ENCODE measurements at regions not wholly inside any gene's neighbourhood (a gene's known extent, or its start where the extent isn't known, plus 50 kb on each side); places are given as distances from the start of the nearest gene placed in this dataset.

DNA sequence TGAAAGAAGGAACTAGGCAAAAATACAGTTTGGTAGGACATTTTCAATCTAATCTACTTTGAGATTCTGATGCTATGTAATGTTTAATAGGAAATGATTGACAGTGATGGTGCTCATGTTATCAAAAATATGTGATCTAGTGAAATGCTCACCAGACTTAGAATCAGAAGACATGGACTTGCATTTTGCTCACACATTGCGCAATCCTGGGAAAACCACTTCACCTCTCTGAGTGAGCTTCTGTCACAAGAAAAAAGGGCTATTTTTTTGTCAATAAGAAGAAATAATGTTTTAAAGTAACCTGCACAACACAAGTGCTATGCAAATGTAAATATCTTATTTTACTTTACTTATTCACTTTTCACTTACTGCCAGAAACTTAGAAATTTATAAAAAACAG lies 380.9 kb upstream of the HTR2A start:
- no peak for TF ChIP-seq POLR2A (IDR thresholded peaks at IDR 0.05; ENCODE audit: extremely low read depth, insufficient read length)
- TF ChIP-seq, protein P1, sequence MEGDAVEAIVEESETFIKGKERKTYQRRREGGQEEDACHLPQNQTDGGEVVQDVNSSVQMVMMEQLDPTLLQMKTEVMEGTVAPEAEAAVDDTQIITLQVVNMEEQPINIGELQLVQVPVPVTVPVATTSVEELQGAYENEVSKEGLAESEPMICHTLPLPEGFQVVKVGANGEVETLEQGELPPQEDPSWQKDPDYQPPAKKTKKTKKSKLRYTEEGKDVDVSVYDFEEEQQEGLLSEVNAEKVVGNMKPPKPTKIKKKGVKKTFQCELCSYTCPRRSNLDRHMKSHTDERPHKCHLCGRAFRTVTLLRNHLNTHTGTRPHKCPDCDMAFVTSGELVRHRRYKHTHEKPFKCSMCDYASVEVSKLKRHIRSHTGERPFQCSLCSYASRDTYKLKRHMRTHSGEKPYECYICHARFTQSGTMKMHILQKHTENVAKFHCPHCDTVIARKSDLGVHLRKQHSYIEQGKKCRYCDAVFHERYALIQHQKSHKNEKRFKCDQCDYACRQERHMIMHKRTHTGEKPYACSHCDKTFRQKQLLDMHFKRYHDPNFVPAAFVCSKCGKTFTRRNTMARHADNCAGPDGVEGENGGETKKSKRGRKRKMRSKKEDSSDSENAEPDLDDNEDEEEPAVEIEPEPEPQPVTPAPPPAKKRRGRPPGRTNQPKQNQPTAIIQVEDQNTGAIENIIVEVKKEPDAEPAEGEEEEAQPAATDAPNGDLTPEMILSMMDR (IDR thresholded peaks at IDR 0.05; ENCODE audit: low read depth, low read length): no peak
- no peak for TF ChIP-seq MYC (IDR thresholded peaks at IDR 0.05; ENCODE audit: low read depth, low read length)
- TF ChIP-seq, protein P2, sequence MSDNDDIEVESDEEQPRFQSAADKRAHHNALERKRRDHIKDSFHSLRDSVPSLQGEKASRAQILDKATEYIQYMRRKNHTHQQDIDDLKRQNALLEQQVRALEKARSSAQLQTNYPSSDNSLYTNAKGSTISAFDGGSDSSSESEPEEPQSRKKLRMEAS (IDR thresholded peaks at IDR 0.05; ENCODE audit: low read depth, low read length): no peak

Data from NB4 (cell line).